Islet of Langerhans (tissue), 1 donor: ENCODE measurements at regions not wholly inside any gene's neighbourhood (a gene's known extent, or its start where the extent isn't known, plus 50 kb on each side); places are given as distances from the start of the nearest gene placed in this dataset.

Experiments
- FAIRE-seq: peaks from one replicate; lab custom pipeline; 2011; peaks lifted over from hg19 to GRCh38; lab: Jason Lieb, UNC

- no peak for FAIRE-seq
Observed at GRCh38 chr6:91505199-91505598, 918.3 kb upstream of the MAP3K7 start.

GRCh38 chr6:91501930-91502329 lies 915.1 kb upstream of the MAP3K7 start:
- no peak for FAIRE-seq

DNA sequence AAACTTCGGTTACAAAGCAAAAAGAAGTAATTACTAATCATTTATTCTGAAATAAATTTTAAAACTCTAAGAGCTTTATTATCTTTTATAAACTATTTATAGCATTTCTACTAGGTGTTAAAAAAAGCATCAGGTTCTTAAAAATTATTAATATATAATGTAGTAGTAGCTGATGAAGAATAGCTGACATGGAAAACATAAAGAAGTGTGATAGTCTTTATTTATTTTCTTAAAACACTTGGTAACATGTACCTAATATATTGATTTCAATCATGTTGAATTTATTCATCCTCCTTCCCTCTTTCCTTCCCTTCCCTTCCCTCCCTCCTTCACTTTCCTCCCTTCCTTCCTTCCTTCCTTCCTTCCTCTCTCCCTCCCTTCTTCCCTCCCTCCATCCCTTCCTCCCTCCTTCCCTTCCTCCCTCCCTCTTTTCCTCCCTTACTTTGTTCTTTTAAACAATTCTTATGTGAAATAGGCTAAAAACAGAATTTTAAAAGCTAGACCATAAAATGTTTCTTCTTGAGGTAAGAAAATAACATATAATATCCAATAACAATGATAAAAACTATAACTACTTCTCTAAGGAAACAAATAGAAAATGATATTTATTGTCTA lies 913.9 kb upstream of the MAP3K7 start:
- no peak for FAIRE-seq

DNA sequence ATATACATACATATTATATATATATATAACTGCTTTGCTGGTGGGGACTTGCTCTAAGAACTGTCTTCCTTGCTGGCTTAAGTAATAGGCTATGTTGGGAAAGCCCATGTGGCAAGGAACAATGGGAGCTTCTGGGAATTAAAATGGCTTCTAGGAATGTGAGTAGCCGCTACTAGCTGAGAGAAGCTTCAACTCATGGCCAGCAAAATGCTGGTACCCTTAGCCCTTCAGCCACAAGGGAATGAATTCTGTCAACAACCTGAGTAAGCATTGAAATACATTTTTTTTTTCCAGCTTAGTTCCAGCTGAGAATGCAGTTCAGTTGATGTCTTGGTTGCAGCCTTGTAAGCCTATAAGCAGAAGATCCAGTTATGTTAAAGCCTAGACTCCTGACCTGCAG lies 911.7 kb upstream of the MAP3K7 start:
- no peak for FAIRE-seq

- FAIRE-seq = no peak
Observed at GRCh38 chr6:91497770-91498169, 910.9 kb upstream of the MAP3K7 start.

- FAIRE-seq = no peak
Observed at GRCh38 chr6:91490671-91491301, 903.9 kb upstream of the MAP3K7 start.

DNA sequence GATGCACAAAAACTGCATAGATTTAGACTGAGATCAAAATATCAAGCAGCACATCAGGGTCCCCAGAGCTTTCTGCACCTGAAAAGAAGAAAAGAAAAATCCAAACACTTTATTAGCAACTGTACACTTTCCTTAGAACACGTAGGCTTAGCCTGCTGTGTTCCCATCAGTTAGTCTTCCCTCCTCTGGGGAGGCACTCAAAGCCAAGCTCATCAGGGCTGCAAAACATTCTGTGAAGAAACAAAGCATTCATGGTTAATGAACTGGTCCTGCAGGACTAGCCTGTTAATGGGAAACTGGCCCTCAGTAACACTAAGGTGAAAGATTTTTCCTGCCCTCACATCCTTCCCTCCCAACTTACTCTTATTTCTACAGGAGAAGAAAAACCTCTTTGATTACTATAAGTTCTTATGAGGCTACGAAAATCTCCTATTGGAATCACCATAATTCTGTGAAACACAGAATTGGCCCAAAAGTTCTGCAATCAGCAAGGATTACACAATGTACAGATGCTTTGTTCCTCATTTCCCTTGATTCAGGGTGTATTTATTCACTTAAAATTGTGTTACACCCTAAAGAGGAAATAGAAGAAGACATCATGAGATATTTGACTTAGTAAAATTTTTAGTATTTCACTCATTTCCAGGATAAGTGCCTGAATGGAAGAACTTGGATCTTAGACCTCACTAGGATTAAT lies 901.0 kb upstream of the MAP3K7 start:
- no peak for FAIRE-seq

DNA sequence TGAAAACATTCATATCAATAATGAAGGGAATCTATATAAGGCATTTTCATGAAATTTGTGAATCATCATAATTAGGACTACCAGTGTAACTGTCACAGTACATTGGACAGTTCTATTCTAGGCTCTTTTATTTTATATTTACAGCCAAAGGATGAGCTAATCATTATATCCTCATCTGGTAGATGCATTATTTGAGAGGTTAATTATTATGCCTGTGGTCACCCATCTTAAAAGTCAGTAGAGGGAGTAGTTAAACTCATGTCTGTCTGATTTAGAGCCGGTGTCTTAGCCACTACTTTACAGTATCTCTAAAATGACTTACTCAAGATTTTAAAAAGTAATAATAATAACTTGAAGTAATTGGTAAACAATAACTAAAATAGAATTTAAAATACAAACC lies 899.3 kb upstream of the MAP3K7 start:
- no peak for FAIRE-seq

DNA sequence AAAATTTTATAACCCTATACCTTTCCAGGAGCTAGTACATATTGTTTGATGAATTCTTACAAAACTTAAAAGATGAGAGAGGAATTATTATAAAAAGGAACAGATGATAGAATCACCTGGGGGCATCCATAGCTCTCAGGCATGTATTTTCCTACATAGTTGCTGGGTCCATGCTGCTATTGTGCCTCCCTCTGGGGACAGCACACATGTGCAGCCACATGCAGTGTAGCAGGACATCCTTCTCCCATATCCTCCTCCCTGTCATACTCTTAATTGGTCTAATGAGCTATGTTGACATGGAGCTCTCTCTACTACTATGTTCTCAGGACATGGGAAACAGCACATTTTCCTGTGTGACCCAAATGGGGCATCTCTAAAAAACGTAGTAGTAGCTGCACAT lies 898.2 kb upstream of the MAP3K7 start:
- no peak for FAIRE-seq

DNA sequence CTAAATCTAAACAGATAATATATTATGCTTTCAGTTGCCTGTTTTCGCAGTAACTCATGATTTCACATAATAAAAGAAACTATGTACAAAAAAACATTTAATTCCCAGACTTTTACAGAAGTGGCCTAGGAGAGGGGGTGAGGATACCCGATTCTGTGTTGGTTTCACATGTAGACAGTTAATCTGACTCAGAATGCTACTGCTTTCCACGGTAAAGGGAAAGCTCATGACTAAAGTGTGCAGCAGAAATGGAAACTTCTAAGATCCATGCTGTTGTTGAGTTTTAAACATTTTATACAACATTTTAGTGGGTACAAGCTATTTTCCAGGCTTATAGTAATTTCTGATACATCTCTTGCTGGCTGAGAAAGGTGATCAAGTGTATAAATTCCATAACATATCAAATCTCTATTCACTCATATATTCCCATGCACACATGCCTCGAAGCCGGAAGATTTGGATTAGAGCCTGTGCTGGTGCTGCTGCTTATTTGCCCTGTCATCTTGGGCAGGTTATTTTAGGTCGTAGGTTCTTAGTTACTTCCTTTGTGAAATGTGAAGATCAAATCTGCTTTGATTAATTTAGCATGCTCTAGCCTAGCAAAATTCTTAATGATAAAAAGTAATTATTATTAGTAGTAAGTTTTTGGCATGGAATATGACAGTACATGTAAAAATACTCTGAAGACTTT lies 896.7 kb upstream of the MAP3K7 start:
- no peak for FAIRE-seq

DNA sequence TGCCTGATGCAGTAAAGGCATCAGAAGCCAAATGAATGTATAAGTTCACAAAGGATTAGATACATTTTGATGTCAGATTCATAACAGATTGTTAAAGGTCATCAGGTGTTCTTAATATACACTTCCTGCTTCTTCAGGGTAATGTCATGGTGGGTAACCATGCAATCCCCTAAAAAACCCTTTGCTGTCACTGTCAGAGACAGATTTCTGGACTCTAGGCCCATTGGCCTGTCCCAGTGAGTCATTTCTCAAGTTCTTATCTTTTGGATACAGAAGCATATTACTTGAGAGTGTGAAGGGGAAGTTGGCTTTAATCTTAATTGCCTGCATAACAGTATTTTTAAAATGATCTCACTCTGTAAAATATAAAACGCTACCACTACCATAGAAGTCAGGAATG lies 895.6 kb upstream of the MAP3K7 start:
- no peak for FAIRE-seq

DNA sequence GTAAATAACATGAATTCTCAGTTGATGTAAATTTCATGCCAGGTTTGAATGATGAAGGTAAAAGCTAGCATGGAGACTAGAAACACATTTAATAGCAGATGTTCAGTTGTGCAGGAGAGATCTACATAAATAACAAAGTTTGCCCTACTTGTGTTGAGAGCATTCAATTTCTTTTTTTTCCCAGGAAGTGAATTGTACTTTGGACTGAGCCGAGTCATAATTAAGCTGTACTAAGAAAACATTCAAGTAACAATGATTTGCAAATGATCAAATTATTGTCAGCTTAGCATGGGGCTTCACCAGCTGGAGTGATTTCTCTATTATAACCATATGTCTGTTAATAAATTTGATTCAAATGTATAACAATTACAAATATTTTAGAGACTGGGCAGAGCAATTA lies 893.5 kb upstream of the MAP3K7 start:
- no peak for FAIRE-seq

DNA sequence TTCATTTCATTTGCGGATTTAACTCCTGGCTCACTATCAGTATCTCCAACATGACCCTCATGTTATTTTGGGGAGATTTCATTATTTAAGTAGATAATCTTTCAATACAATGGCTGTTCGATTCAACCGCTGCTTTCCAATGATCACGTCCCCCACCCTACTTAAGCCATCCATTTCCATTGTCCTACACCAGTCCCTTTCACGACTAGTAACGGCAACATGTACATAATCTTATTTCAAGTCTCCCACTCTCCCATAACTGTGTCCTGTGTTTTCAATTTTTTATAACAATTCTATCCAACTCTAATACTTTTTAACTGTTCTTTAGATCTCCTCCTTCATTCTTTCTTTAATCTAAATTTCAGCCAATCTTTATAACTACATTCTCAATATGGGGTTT lies 890.8 kb upstream of the MAP3K7 start:
- FAIRE-seq = no peak

GRCh38 chr6:91476000-91476399 lies 889.1 kb upstream of the MAP3K7 start:
- no peak for FAIRE-seq

DNA sequence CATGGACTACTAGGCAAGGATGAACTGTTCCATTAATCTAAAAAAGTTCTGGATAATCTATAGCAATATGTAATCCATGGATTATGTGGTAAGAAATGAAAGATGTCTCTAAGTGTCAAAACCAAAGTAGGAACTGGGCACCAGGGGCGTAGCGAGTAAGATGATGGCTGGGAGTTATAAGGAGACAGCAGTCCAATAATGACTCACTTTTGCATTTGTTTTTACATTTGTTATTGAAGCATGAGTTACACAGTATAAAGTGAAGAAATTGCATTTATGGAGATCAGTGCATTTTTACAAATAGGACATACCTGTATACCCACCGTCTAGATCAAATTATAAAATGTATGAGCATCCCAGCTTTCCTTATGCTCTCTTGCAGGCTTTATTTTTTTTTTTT lies 878.5 kb upstream of the MAP3K7 start:
- FAIRE-seq = no peak

DNA sequence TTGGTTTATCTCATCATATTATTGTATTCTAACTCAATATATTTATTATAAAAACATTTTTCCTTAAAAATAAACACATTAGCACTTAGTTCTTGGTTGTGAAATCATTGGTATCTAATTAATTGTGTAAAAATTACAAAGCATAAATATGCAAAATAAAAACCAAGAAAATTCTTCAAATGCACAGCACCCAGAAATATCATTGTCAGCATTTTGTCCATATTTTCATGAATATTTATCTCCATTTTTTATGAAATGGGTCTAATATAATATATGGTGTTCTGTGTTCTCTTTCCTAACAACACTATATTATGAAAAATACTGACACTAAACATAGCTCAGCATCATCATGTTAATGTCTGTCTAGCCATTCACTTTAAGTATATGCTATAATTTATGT lies 877.8 kb upstream of the MAP3K7 start:
- no peak for FAIRE-seq

DNA sequence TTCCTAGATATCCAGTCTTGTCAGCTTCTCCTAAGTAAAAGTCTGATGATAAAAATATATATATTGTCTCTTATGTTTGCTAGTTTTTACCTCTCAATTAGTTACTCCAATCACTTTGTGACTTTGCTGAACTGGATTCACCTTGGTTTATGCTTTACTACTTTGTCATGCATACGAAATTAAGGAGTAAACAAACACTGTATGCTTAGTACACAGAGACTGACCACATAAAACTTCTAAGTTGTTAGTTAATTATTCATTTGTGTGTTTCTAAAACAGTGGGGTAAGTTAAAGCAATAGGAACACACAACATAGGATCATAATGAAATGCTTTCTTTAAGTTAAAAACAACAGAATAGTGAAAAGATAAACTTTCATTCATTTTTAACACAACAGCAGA lies 877.3 kb upstream of the MAP3K7 start:
- FAIRE-seq = no peak

GRCh38 chr6:91462241-91462640 lies 875.4 kb upstream of the MAP3K7 start:
- no peak for FAIRE-seq

GRCh38 chr6:91453224-91453878 lies 866.5 kb upstream of the MAP3K7 start:
- no peak for FAIRE-seq

GRCh38 chr6:91449539-91449938 lies 862.7 kb upstream of the MAP3K7 start:
- FAIRE-seq = no peak

GRCh38 chr6:91447530-91448254 lies 860.8 kb upstream of the MAP3K7 start:
- FAIRE-seq = no peak

DNA sequence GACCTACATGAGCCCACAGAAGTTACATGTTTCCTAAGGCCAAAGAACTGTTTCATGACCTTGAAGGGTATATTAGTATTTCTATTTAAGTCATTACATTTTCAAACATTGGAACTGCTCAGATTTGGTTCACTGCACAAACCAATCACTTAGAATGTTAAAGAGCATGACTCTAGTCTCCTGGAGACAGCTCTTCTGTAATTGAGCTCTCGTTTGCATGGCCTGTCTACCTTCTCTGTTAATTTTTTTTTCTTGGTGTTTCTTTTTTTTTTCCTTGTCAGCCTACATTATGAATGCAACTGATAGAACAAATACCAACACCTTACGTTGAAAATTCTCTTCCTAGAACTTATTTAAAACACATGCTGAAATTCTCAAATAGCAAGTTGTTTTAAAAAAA lies 860.2 kb upstream of the MAP3K7 start:
- FAIRE-seq = no peak
